ENCODE measurements at regions not wholly inside any gene's neighbourhood (a gene's known extent, or its start where the extent isn't known, plus 50 kb on each side); places are given as distances from the start of the nearest gene placed in this dataset.

GRCh38 chr5:20213803-20214202 lies 225.8 kb upstream of the CDH18 start:
- no peaks in the 10 kb centered on the region for H3K36me3 Mint-ChIP-seq (ENCODE audit: insufficient read depth, unreplicated experiment)
- H3K4me3 Mint-ChIP-seq (ENCODE audit: unreplicated experiment): no peak overlapping the region
- intact Hi-C loops (cut with micrococcal nuclease): no loop called here
- ChIA-PET POLR2A (no interaction called here), CTCF (interaction anchor here (0.6 kb wide), 1 partner anchor 10 kb away, joined by 3 read pairs; no protein-coding TSS in a partner anchor)
- H3K9me3 Mint-ChIP-seq (ENCODE audit: unreplicated experiment): no peaks in the 10 kb centered on the region
- no peaks in the 10 kb centered on the region for H3K27me3 Mint-ChIP-seq (ENCODE audit: insufficient read depth, unreplicated experiment)
- no peaks in the 10 kb centered on the region for H3K4me1 Mint-ChIP-seq (ENCODE audit: insufficient read depth, unreplicated experiment)
- TF ChIP-seq CTCF (IDR thresholded peaks at IDR 0.05; ENCODE audit: unreplicated experiment): no peak
- no peak overlapping the region for H3K27ac Mint-ChIP-seq (ENCODE audit: low read depth, unreplicated experiment)
- DNase-seq (ENCODE audit: unreplicated experiment): no peak
- no TSS peak for BruUV-seq (replicated peaks)

GRCh38 chr5:20212701-20213100 lies 224.7 kb upstream of the CDH18 start:
- no peak overlapping the region for H3K27ac Mint-ChIP-seq (ENCODE audit: low read depth, unreplicated experiment)
- BruUV-seq (replicated peaks): no TSS peak

GRCh38 chr5:20166456-20166855 lies 178.5 kb upstream of the CDH18 start:
- no peaks in the 10 kb centered on the region for H3K27me3 Mint-ChIP-seq (ENCODE audit: insufficient read depth, unreplicated experiment)
- DNase-seq (ENCODE audit: unreplicated experiment): no peak
- no peak for TF ChIP-seq CTCF (IDR thresholded peaks at IDR 0.05; ENCODE audit: unreplicated experiment)
- intact Hi-C loops (cut with micrococcal nuclease): no loop called here
- ChIA-PET POLR2A (no interaction called here), CTCF (no interaction called here)
- no peak overlapping the region for H3K4me3 Mint-ChIP-seq (ENCODE audit: unreplicated experiment)
- H3K9me3 Mint-ChIP-seq (ENCODE audit: unreplicated experiment): no peaks in the 10 kb centered on the region
- BruUV-seq (replicated peaks): no TSS peak
- H3K4me1 Mint-ChIP-seq (ENCODE audit: insufficient read depth, unreplicated experiment): no peaks in the 10 kb centered on the region
- no peaks in the 10 kb centered on the region for H3K36me3 Mint-ChIP-seq (ENCODE audit: insufficient read depth, unreplicated experiment)
- no peak overlapping the region for H3K27ac Mint-ChIP-seq (ENCODE audit: low read depth, unreplicated experiment)

More at GRCh38 chr5:20212701-20213100, 224.7 kb upstream of the CDH18 start:
- ChIA-PET POLR2A (no interaction called here), CTCF (interaction anchor here (0.6 kb wide), 1 partner anchor 467 kb away, joined by 4 read pairs; no protein-coding TSS in a partner anchor)
- H3K4me3 Mint-ChIP-seq (ENCODE audit: unreplicated experiment): no peak overlapping the region
- H3K27me3 Mint-ChIP-seq (ENCODE audit: insufficient read depth, unreplicated experiment): no peaks in the 10 kb centered on the region
- no peaks in the 10 kb centered on the region for H3K36me3 Mint-ChIP-seq (ENCODE audit: insufficient read depth, unreplicated experiment)
- H3K9me3 Mint-ChIP-seq (ENCODE audit: unreplicated experiment): no peaks in the 10 kb centered on the region
- no peak for TF ChIP-seq CTCF (IDR thresholded peaks at IDR 0.05; ENCODE audit: unreplicated experiment)
- intact Hi-C loops (cut with micrococcal nuclease): no loop called here
- no peak for DNase-seq (ENCODE audit: unreplicated experiment)
- no peaks in the 10 kb centered on the region for H3K4me1 Mint-ChIP-seq (ENCODE audit: insufficient read depth, unreplicated experiment)

- no peaks in the 10 kb centered on the region for H3K27me3 Mint-ChIP-seq (ENCODE audit: insufficient read depth, unreplicated experiment)
- CTCF ChIA-PET: interaction anchor here (0.6 kb wide), 1 partner anchor 48 kb away, joined by 3 read pairs; no protein-coding TSS in a partner anchor
- H3K36me3 Mint-ChIP-seq (ENCODE audit: insufficient read depth, unreplicated experiment): no peaks in the 10 kb centered on the region
- peaks cover 13% of the 10 kb centered on the region for H3K9me3 Mint-ChIP-seq (ENCODE audit: unreplicated experiment)
- no TSS peak for BruUV-seq (replicated peaks)
- POLR2A ChIA-PET: no interaction called here
- intact Hi-C loops (cut with micrococcal nuclease): no loop called here
- no peak overlapping the region for H3K27ac Mint-ChIP-seq (ENCODE audit: low read depth, unreplicated experiment)
- H3K4me1 Mint-ChIP-seq (ENCODE audit: insufficient read depth, unreplicated experiment): no peaks in the 10 kb centered on the region
- DNase-seq (ENCODE audit: unreplicated experiment): no peak
- H3K4me3 Mint-ChIP-seq (ENCODE audit: unreplicated experiment): no peak overlapping the region
- TF ChIP-seq CTCF (IDR thresholded peaks at IDR 0.05; ENCODE audit: unreplicated experiment): no peak
Measured at GRCh38 chr5:20158006-20158405, 170.0 kb upstream of the CDH18 start.
